K562 (cell line): ENCODE measurements at regions not wholly inside any gene's neighbourhood (a gene's known extent, or its start where the extent isn't known, plus 50 kb on each side); places are given as distances from the start of the nearest gene placed in this dataset.

ENCODE experiments used
- ATAC-seq: fragments of 200-7000 bp; cut with Tn5 transposase; 3 replicates; pipeline ENCODE4 v1.9.1; 2020; ENCODE audit warnings: moderate library complexity
- BruUV-seq: library from RNA; stranded (reverse); fragments of 400-500 nt; replicated peaks from 2 replicates; lab custom pipeline; 2021; lab: Mats Ljungman, UMichigan
- CTCF ChIA-PET: fragments of 300-600 bp; formaldehyde crosslinking; extraction: SDS; loops from one replicate; lab custom pipeline; 2021; ENCODE audit warnings: low intra/inter-chr PET ratio; lab: Yijun Ruan, JAX
- POLR2A ChIA-PET: fragments of 300-600, 350-650 bp; sonication (Branson Sonifier 250); formaldehyde crosslinking; extraction: SDS; loops from one replicate; lab custom pipeline; 2021; ENCODE audit warnings: antibody characterized with exemption, inconsistent platforms; lab: Yijun Ruan, JAX
- DNase-seq, 4 experiments: peaks; one replicate each; pipeline versions ENCODE4 v3.0.0 to v3.0.0-alpha.2; 2011 to 2018; ENCODE audit warnings: low spot score in 3 of 4, mixed read lengths in 3 of 4; ENCODE audit errors: extremely low read depth in 1 of 4
- FAIRE-seq: peaks from 2 replicates; lab custom pipeline; 2011; peaks lifted over from hg19 to GRCh38; lab: Jason Lieb, UNC
- H2AFZ ChIP-seq: 2 replicates; pipeline ENCODE4 v1.6.0; 2011; ENCODE audit warnings: low read depth, low read length, control low read depth, inconsistent platforms
- H3K27ac ChIP-seq: fragments of 200-600 bp; 3 replicates; pipeline ENCODE4 v1.8.0; 2011; ENCODE audit warnings: low read depth, mild to moderate bottlenecking, control low read depth, inconsistent platforms, low read length, moderate library complexity, mixed read lengths; ENCODE audit errors: extremely low read depth
- H3K27me3 ChIP-seq, 2 experiments: fragments of 300-600 bp in 1 of 2; 2 replicates in 1 of 2; 3 replicates in 1 of 2; pipeline versions ENCODE4 v1.6.0 to v1.8.0; 2011; ENCODE audit warnings: inconsistent platforms in 2 of 2, low read length in 2 of 2, mild to moderate bottlenecking in 1 of 2, mixed read lengths in 1 of 2, moderate library complexity in 1 of 2; ENCODE audit not compliant: control insufficient read depth in 2 of 2, insufficient read depth in 2 of 2
- H3K36me3 ChIP-seq: fragments of 300-600 bp; 3 replicates; pipeline ENCODE4 v1.8.0; 2011; ENCODE audit warnings: mild to moderate bottlenecking, low read length, inconsistent platforms; ENCODE audit not compliant: control insufficient read depth, insufficient read depth
- H3K4me1 ChIP-seq, 2 experiments: fragments of 200-600 bp in 1 of 2; replicated peaks in 1 of 2; 2 replicates in 1 of 2; 3 replicates in 1 of 2; pipeline versions ENCODE4 v1.5.1 to v1.8.0; 2011; ENCODE audit warnings: inconsistent platforms in 2 of 2, low read length in 2 of 2, mild to moderate bottlenecking in 1 of 2, mixed read lengths in 1 of 2, moderate library complexity in 1 of 2; ENCODE audit not compliant: control insufficient read depth in 2 of 2, insufficient read depth in 2 of 2
- H3K4me2 ChIP-seq: 2 replicates; pipeline ENCODE4 v1.6.1; 2011; ENCODE audit warnings: low read length, control low read depth, inconsistent platforms, mixed read lengths; ENCODE audit not compliant: insufficient read depth
- H3K4me3 ChIP-seq: fragments of 200-600 bp; sonication (generic), shearing (Covaris generic); 2 replicates; pipeline ENCODE4 v1.5.1; 2016; ENCODE audit warnings: control low read depth, inconsistent platforms
- H3K79me2 ChIP-seq: fragments of 200-600 bp; 3 replicates; pipeline ENCODE4 v1.8.0; 2011; ENCODE audit warnings: low read length, inconsistent platforms; ENCODE audit not compliant: control insufficient read depth, insufficient read depth
- H3K9ac ChIP-seq, 2 experiments: 2 replicates each; pipeline versions ENCODE4 v1.6.0 to v1.6.1; 2011; ENCODE audit warnings: low read depth in 2 of 2, low read length in 2 of 2, control low read depth in 1 of 2, inconsistent platforms in 1 of 2, mild to moderate bottlenecking in 1 of 2, mixed read lengths in 1 of 2; ENCODE audit not compliant: insufficient read depth in 1 of 2
- H3K9me1 ChIP-seq: one replicate; pipeline ENCODE4 v1.6.0; 2011; ENCODE audit warnings: inconsistent platforms, mild to moderate bottlenecking, low read length, moderate library complexity; ENCODE audit not compliant: control insufficient read depth, insufficient read depth
- H3K9me3 ChIP-seq: replicated peaks from 2 replicates; pipeline ENCODE4 v1.5.1; 2011; ENCODE audit warnings: low read depth, low read length, inconsistent platforms; ENCODE audit not compliant: control insufficient read depth, insufficient read depth
- H4K20me1 ChIP-seq: replicated peaks from 2 replicates; pipeline ENCODE4 v1.6.1; 2011; ENCODE audit warnings: low read length, inconsistent platforms, mixed read lengths; ENCODE audit not compliant: control insufficient read depth, insufficient read depth
- ASH1L ChIP-seq: fragments of 450-650 bp; IDR thresholded peaks from 2 replicates; pipeline ENCODE4 v1.6.1; 2018; ENCODE audit warnings: borderline replicate concordance, mild to moderate bottlenecking, low read depth; ENCODE audit not compliant: partially characterized antibody
- BCL6 ChIP-seq: fragments of 250-450 bp; sonication (Bioruptor Pico); IDR thresholded peaks from 2 replicates; pipeline ENCODE4 v1.4.0; 2020
- CSDE1 ChIP-seq, 2 experiments: fragments of 450-650 bp; IDR thresholded peaks; 2 replicates each; pipeline ENCODE4 v1.6.1; 2016; ENCODE audit warnings: mild to moderate bottlenecking in 1 of 2
- ESRRA ChIP-seq: fragments of 450-650 bp; IDR thresholded peaks from 2 replicates; pipeline ENCODE4 v1.6.1; 2014; ENCODE audit warnings: low read depth, mild to moderate bottlenecking, moderate library complexity, borderline replicate concordance
- FOXP1 ChIP-seq: sonication (generic); formaldehyde crosslinking; IDR thresholded peaks from 2 replicates; pipeline ENCODE4 v1.8.0; 2022; ENCODE audit warnings: mild to moderate bottlenecking, missing genetic modification reagents
- HLTF ChIP-seq: fragments of 450-650 bp; IDR thresholded peaks from 2 replicates; pipeline ENCODE4 v1.6.1; 2016
- KDM5B ChIP-seq: fragments of 200-600 bp; sonication (generic); IDR thresholded peaks from 2 replicates; pipeline ENCODE4 v1.6.1; 2012; ENCODE audit warnings: low read depth, mild to moderate bottlenecking, moderate library complexity, low read length, control low read depth, inconsistent platforms; ENCODE audit not compliant: insufficient replicate concordance
- PML ChIP-seq: IDR thresholded peaks from 2 replicates; pipeline ENCODE4 v1.6.1; 2012; ENCODE audit warnings: low read length, inconsistent platforms
- XRCC5 ChIP-seq: fragments of 200-400 bp; formaldehyde crosslinking; IDR thresholded peaks from 2 replicates; pipeline ENCODE4 v1.6.1; 2017; ENCODE audit warnings: low read depth, mild to moderate bottlenecking, low read length
- ZC3H11A ChIP-seq: IDR thresholded peaks from 2 replicates; pipeline ENCODE4 v1.6.1; 2012; ENCODE audit warnings: low read depth, low read length, improper control_type of control experiment
- ZNF165 ChIP-seq: fragments of 250-450 bp; sonication (Bioruptor Pico); IDR thresholded peaks from 2 replicates; pipeline ENCODE4 v1.4.0; 2020; ENCODE audit warnings: borderline replicate concordance
- ZNF253 ChIP-seq: fragments of 250-450 bp; sonication (Bioruptor Pico); conservative IDR thresholded peaks from 2 replicates; pipeline ENCODE4 v1.6.1; 2021; ENCODE audit warnings: mild to moderate bottlenecking
- ZNF3 ChIP-seq: fragments of 250-450 bp; sonication (Bioruptor Pico); IDR thresholded peaks from 2 replicates; pipeline ENCODE4 v1.5.0; 2021; ENCODE audit warnings: mild to moderate bottlenecking, moderate library complexity
- WGBS: fragments of 100-300 bp; shearing (Covaris generic); methylation state at CpG from one replicate; pipeline ENCODE4 v1.1.6; 2016; ENCODE audit warnings: low coverage, mixed read lengths; ENCODE audit not compliant: insufficient coverage; ENCODE audit errors: missing lambda C conversion rate; 5-methylcytosine and 5-hydroxymethylcytosine counted together
- in situ Hi-C: fragments of 300-500 bp; cut with MboI; formaldehyde crosslinking; loops from 4 replicates; pipeline ENCODE4 v1.15.0; 2018; ENCODE audit warnings: inconsistent platforms, mixed read lengths
- intact Hi-C: fragments of 100-400 bp; cut with micrococcal nuclease; formaldehyde crosslinking; loops from 2 replicates; pipeline ENCODE4 v1.14.2; 2022
- TF ChIP-seq, protein P1 (sequence below): sonication (generic); formaldehyde crosslinking; IDR thresholded peaks from 2 replicates; pipeline ENCODE4 v1.8.0; 2022; ENCODE audit warnings: mild to moderate bottlenecking, missing genetic modification reagents, borderline replicate concordance
- TF ChIP-seq, protein P2 (sequence below): sonication (generic); formaldehyde crosslinking; IDR thresholded peaks from 2 replicates; pipeline ENCODE4 v1.4.0; 2020; ENCODE audit warnings: mild to moderate bottlenecking, missing genetic modification reagents
- TF ChIP-seq, protein P3 (sequence below): conservative IDR thresholded peaks from 2 replicates; pipeline ENCODE4 v1.6.1; 2011; ENCODE audit warnings: low read depth, mild to moderate bottlenecking, low read length; ENCODE audit not compliant: control insufficient read depth

DNA sequence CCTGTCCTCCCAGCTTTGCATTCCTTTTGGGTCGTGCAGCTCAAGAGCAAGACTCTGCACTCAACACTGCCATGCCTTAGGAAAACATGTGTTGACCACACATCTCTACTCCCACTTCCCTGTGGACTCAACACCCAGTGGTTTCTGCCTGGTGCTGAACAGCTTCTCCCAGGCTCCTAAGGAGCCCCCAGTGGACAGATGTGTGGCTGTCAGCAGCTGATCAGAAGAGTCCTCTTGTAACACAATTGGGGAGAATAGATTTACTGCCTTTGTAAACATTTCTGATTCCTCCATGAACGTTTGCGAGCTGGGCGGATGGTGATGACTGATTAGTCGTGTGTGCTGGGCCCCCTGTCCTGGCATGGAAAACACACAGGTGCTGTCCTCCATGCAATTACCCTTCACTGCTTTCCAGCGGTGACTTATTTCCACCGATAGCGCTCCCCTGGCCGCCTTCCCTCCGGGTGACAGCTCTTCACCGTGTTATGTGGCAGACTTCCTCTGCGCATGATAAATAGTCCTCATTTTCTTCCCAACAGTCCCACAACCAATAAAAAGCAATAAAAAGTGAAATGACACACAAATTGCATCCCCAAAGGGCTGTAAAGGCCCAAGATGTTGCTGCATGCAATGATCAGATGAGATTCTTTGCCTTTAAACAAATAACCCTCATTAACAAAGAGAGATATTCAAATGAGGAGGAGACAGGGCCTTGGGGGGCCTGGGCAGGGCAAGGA is 249.4 kb upstream of the AJAP1 start (continued):
- no peak for TF ChIP-seq HLTF
- no peak for TF ChIP-seq CSDE1 (IDR thresholded peaks at IDR 0.05)
- no peak for TF ChIP-seq ZNF165 (CRISPR knock-in tag)
- TF ChIP-seq XRCC5, result no peak
- TF ChIP-seq BCL6, result no peak
- TF ChIP-seq ZNF253 (CRISPR knock-in tag), result no peak
- TF ChIP-seq, protein P1, sequence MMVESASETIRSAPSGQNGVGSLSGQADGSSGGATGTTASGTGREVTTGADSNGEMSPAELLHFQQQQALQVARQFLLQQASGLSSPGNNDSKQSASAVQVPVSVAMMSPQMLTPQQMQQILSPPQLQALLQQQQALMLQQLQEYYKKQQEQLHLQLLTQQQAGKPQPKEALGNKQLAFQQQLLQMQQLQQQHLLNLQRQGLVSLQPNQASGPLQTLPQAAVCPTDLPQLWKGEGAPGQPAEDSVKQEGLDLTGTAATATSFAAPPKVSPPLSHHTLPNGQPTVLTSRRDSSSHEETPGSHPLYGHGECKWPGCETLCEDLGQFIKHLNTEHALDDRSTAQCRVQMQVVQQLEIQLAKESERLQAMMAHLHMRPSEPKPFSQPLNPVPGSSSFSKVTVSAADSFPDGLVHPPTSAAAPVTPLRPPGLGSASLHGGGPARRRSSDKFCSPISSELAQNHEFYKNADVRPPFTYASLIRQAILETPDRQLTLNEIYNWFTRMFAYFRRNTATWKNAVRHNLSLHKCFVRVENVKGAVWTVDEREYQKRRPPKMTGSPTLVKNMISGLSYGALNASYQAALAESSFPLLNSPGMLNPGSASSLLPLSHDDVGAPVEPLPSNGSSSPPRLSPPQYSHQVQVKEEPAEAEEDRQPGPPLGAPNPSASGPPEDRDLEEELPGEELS (CRISPR knock-in tag), result no peak
- TF ChIP-seq ESRRA, result no peak
- TF ChIP-seq ASH1L, result no peak
- TF ChIP-seq PML, result no peak
- TF ChIP-seq, all 486 proteins: peak for 0

DNA sequence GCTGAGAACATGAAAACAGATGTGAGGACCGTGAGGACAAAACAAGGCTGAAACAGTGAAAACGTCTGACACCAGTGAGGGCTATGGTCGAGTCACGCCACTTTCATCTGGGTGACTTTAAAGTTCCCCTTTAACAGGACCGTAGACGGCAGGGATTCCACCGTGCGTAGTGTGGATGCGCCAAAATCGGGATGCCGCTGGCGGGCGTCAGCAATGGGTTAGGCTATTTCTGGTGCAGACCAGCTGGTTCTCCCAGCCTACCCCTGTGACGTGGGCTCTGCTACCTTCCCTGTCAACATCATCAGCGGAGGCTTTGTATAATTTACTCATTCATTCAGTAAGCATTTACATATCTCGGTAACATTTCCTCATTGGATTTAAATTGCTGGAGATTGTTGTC is 246.6 kb upstream of the AJAP1 start:
- CTCF ChIA-PET, result no interaction called here
- WGBS, result 1% methylated on average over 16 of the region's 16 CpGs
- no peak for TF ChIP-seq KDM5B
- TF ChIP-seq XRCC5, result no peak
- TF ChIP-seq, protein P2, sequence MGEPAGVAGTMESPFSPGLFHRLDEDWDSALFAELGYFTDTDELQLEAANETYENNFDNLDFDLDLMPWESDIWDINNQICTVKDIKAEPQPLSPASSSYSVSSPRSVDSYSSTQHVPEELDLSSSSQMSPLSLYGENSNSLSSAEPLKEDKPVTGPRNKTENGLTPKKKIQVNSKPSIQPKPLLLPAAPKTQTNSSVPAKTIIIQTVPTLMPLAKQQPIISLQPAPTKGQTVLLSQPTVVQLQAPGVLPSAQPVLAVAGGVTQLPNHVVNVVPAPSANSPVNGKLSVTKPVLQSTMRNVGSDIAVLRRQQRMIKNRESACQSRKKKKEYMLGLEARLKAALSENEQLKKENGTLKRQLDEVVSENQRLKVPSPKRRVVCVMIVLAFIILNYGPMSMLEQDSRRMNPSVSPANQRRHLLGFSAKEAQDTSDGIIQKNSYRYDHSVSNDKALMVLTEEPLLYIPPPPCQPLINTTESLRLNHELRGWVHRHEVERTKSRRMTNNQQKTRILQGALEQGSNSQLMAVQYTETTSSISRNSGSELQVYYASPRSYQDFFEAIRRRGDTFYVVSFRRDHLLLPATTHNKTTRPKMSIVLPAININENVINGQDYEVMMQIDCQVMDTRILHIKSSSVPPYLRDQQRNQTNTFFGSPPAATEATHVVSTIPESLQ (CRISPR knock-in tag), result no peak
- TF ChIP-seq ZNF253 (CRISPR knock-in tag), result no peak
- no peak for TF ChIP-seq ZC3H11A
- TF ChIP-seq CSDE1 (IDR thresholded peaks at IDR 0.05), result no peak
- no peak for TF ChIP-seq ZNF3 (CRISPR knock-in tag)
- TF ChIP-seq FOXP1 (CRISPR knock-in tag), result no peak
- TF ChIP-seq, protein P3, sequence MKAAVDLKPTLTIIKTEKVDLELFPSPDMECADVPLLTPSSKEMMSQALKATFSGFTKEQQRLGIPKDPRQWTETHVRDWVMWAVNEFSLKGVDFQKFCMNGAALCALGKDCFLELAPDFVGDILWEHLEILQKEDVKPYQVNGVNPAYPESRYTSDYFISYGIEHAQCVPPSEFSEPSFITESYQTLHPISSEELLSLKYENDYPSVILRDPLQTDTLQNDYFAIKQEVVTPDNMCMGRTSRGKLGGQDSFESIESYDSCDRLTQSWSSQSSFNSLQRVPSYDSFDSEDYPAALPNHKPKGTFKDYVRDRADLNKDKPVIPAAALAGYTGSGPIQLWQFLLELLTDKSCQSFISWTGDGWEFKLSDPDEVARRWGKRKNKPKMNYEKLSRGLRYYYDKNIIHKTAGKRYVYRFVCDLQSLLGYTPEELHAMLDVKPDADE, result no peak

More for the DNA sequence above, 246.6 kb upstream of the AJAP1 start:
- BruUV-seq, result no TSS peak
- no peaks in the 10 kb centered on the region for H3K4me1 ChIP-seq
- no peak overlapping the region for H3K4me3 ChIP-seq
- H3K79me2 ChIP-seq, result no peaks in the 10 kb centered on the region
- ATAC-seq (no peak), DNase-seq (no peak), FAIRE-seq (no peak)
- peaks cover 0 to 9% of the 10 kb centered on the region in 2 experiments; a peak in 1 of 5 replicates for H3K27me3 ChIP-seq
- no peak overlapping the region for H3K4me2 ChIP-seq
- H3K36me3 ChIP-seq, result no peaks in the 10 kb centered on the region
- H3K27ac ChIP-seq, result no peak overlapping the region
- in situ Hi-C loops, result no loop called here
- H3K9me1 ChIP-seq, result no peaks in the 10 kb centered on the region
- POLR2A ChIA-PET, result interaction anchor here (0.5 kb wide), 1 partner anchor 15 kb away, joined by 3 read pairs; no protein-coding TSS in a partner anchor
- intact Hi-C loops, result no loop called here
- H3K9ac ChIP-seq, result no peak overlapping the region
- H2AFZ ChIP-seq, result no peak overlapping the region
- no peaks in the 10 kb centered on the region for H4K20me1 ChIP-seq
- H3K9me3 ChIP-seq, result no peaks in the 10 kb centered on the region
